T-cell (primary cell): ENCODE measurements at regions not wholly inside any gene's neighbourhood (a gene's known extent, or its start where the extent isn't known, plus 50 kb on each side); places are given as distances from the start of the nearest gene placed in this dataset.
"Not testable (repeated sequence)": the region's sequence is repeated elsewhere in the genome, so short reads cannot be mapped to it uniquely, and the experiment has no call there.

Experiments used
- ATAC-seq, 4 experiments: fragments of 200-7000 bp in 3 of 4; fragments of 150-1000 bp in 1 of 4; cut with Tn5 transposase; replicated peaks in 1 of 4; 1 replicate in 3 of 4; 2 replicates in 1 of 4; pipeline ENCODE4 v1.10.0; 2021; ENCODE audit warnings: moderate library complexity in 3 of 4, mild to moderate bottlenecking in 2 of 4, moderate number of reproducible peaks in 1 of 4
- CTCF ChIA-PET, 2 donors: fragments of 300-600 bp; sonication (Branson Sonifier 250); formaldehyde crosslinking; loops; one replicate each; lab custom pipeline; 2022; ENCODE audit warnings: antibody characterized with exemption in 2 of 2; lab: Charles Lee
- POLR2A ChIA-PET, 2 donors: fragments of 300-600 bp; sonication (Branson Sonifier 250); formaldehyde crosslinking; loops; one replicate each; lab custom pipeline; 2022; ENCODE audit warnings: antibody characterized with exemption in 2 of 2; lab: Charles Lee
- DNase-seq, 35 experiments: peaks; one replicate each; pipeline versions ENCODE4 v3.0.0 to v3.0.0-alpha.2; 2013 to 2023
- H3K27ac ChIP-seq: one replicate; pipeline ENCODE4 v1.5.1; 2013; ENCODE audit warnings: low read length
- H3K27me3 ChIP-seq, 2 experiments: replicated peaks in 1 of 2; 1 replicate in 1 of 2; 2 replicates in 1 of 2; pipeline versions ENCODE4 v1.6.1 to v1.7.0; 2013; ENCODE audit warnings: low read length in 1 of 2, mixed read lengths in 1 of 2; ENCODE audit not compliant: control insufficient read depth in 2 of 2, insufficient read depth in 2 of 2; ENCODE audit errors: extremely low read depth in 1 of 2
- H3K36me3 ChIP-seq, 2 donors: 1 replicate in 1 of 2; 2 replicates in 1 of 2; pipeline versions ENCODE4 v1.6.1 to v1.7.0; 2013; ENCODE audit warnings: low read length in 1 of 2; ENCODE audit not compliant: control insufficient read depth in 2 of 2, insufficient read depth in 1 of 2; ENCODE audit errors: extremely low read depth in 1 of 2
- H3K4me1 ChIP-seq, 2 experiments: 1 replicate in 1 of 2; 2 replicates in 1 of 2; pipeline versions ENCODE4 v1.6.1 to v1.7.0; 2013; ENCODE audit warnings: low read length in 2 of 2, mixed read lengths in 1 of 2; ENCODE audit not compliant: insufficient read depth in 2 of 2, control insufficient read depth in 1 of 2; ENCODE audit errors: extremely low read depth in 1 of 2
- H3K4me3 ChIP-seq, 2 donors: 1 replicate in 1 of 2; 2 replicates in 1 of 2; pipeline versions ENCODE4 v1.5.1 to v1.7.0; 2013; ENCODE audit warnings: mild to moderate bottlenecking in 2 of 2, low read length in 1 of 2, moderate library complexity in 1 of 2; ENCODE audit not compliant: control insufficient read depth in 1 of 2; ENCODE audit errors: extremely low read depth in 1 of 2
- H3K9me3 ChIP-seq: 2 replicates; pipeline ENCODE4 v1.7.0; 2013
- H3K27ac Mint-ChIP-seq, 2 donors: one replicate each; pipeline ENCODE4 v1.8.0; 2020 to 2021; ENCODE audit warnings: mild to moderate bottlenecking in 2 of 2, mixed read lengths in 2 of 2
- H3K27me3 Mint-ChIP-seq, 2 donors: one replicate each; pipeline ENCODE4 v1.8.0; 2021 to 2022; ENCODE audit warnings: mixed read lengths in 2 of 2
- H3K36me3 Mint-ChIP-seq: one replicate; pipeline ENCODE4 v1.8.0; 2021; ENCODE audit warnings: mixed read lengths
- H3K4me1 Mint-ChIP-seq, 3 donors: one replicate each; pipeline ENCODE4 v1.8.0; 2020 to 2022; ENCODE audit warnings: mixed read lengths in 3 of 3, mild to moderate bottlenecking in 1 of 3
- H3K4me3 Mint-ChIP-seq, 3 donors: one replicate each; pipeline ENCODE4 v1.8.0; 2020 to 2022; ENCODE audit warnings: mild to moderate bottlenecking in 3 of 3, mixed read lengths in 3 of 3, moderate library complexity in 3 of 3
- H3K9me3 Mint-ChIP-seq, 3 donors: one replicate each; pipeline ENCODE4 v1.8.0; 2020 to 2022; ENCODE audit warnings: mixed read lengths in 3 of 3
- WGBS: methylation state at CpG from one replicate; pipeline ENCODE4 v1.1.5; 2013; ENCODE audit warnings: missing lambda C conversion rate; ENCODE audit not compliant: insufficient coverage; 5-methylcytosine and 5-hydroxymethylcytosine counted together

- Mint-ChIP-seq H3K36me3 (no peaks in the 10 kb centered on the region), H3K4me1 (no peaks in the 10 kb centered on the region), H3K27ac (no peak overlapping the region), H3K27me3 (peaks cover 2 to 14% of the 10 kb centered on the region in 2 donors), H3K9me3 (no peaks in the 10 kb centered on the region), H3K4me3 (no peak overlapping the region)
- no peak for DNase-seq
- no peaks in the 10 kb centered on the region for H3K36me3 ChIP-seq
- H3K4me3 ChIP-seq, result no peak overlapping the region
- POLR2A ChIA-PET, result no interaction called here
- peaks cover 0 to 4% of the 10 kb centered on the region in 2 experiments for H3K27me3 ChIP-seq
- WGBS, result 83% methylated on average over 14 of the region's 24 CpGs
- ATAC-seq, result no peak
- H3K9me3 ChIP-seq, result no peaks in the 10 kb centered on the region
- H3K4me1 ChIP-seq, result no peaks in the 10 kb centered on the region
- no peak overlapping the region for H3K27ac ChIP-seq
- CTCF ChIA-PET, result interaction anchor here in 1 of 2 donors (0.6 kb wide), 1 partner anchor 12 kb away, joined by 3 read pairs; no protein-coding TSS in a partner anchor
Observed at GRCh38 chr2:131835621-131836091, 308.0 kb downstream of the CCDC74A start.

- H3K9me3 Mint-ChIP-seq, H3K27ac ChIP-seq, H3K27ac Mint-ChIP-seq, H3K9me3 ChIP-seq, ATAC-seq, H3K4me3 ChIP-seq, H3K36me3 ChIP-seq, H3K4me3 Mint-ChIP-seq, H3K27me3 ChIP-seq, H3K4me1 ChIP-seq, H3K36me3 Mint-ChIP-seq, POLR2A ChIA-PET, H3K4me1 Mint-ChIP-seq, DNase-seq: not testable (repeated sequence)
- H3K27me3 Mint-ChIP-seq, result peaks cover 2 to 14% of the 10 kb centered on the region in 2 donors
- CTCF ChIA-PET, result interaction anchor here in 1 of 2 donors (0.6 kb wide), 1 partner anchor 11 kb away, joined by 3 read pairs; no protein-coding TSS in a partner anchor
- 94% methylated on average over 6 of the region's 11 CpGs for WGBS
Observed at GRCh38 chr2:131836116-131836515, 308.4 kb downstream of the CCDC74A start.

DNA sequence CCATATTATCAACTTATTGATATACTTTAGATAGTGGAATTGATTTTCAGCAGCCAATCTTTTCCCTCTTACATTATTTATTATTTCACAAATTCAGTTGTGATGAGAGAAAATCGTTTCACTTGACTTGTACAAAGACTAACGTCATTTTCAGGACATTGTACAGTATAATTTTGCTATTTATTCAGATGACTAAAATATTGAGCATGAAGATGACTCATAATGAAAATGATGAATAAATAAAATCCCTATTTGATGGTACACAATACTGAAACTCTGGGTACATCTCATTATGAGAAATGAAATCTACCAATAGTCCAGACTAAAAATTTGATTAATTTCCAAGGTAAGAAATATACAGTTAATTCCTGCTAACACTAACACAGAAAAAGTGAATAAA is 316.4 kb downstream of the CCDC74A start:
- ATAC-seq, H3K36me3 Mint-ChIP-seq, H3K27me3 Mint-ChIP-seq, H3K4me3 ChIP-seq, H3K4me1 ChIP-seq, POLR2A ChIA-PET, H3K4me3 Mint-ChIP-seq, H3K9me3 Mint-ChIP-seq, H3K4me1 Mint-ChIP-seq, H3K27me3 ChIP-seq, H3K27ac ChIP-seq, CTCF ChIA-PET, DNase-seq, H3K27ac Mint-ChIP-seq, H3K36me3 ChIP-seq, H3K9me3 ChIP-seq: not testable (repeated sequence)
- no CpG with 5 or more reads among the region's 2 CpGs for WGBS

DNA sequence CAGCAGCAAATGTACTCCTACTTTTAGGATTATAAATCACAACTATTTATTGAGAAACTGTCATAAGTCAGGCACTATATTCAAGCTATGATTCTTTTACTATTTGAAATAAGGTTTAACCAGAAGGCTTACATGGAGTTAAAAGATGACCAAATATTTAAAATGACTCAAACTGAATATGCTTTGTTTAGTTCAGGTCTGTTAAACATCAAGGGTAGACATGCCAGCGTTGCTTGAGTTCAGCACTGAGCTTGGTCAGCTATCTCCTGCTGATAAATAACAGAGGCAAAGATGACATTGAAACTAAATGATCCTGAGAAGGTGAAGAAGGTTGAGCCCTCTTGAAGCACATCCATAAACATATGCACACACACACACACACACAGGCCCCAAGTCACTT is 305.6 kb downstream of the ANKRD30BL start:
- POLR2A ChIA-PET, ATAC-seq, H3K27ac Mint-ChIP-seq, H3K27ac ChIP-seq, CTCF ChIA-PET, H3K27me3 Mint-ChIP-seq, H3K9me3 Mint-ChIP-seq, H3K4me1 ChIP-seq, H3K4me3 ChIP-seq, H3K27me3 ChIP-seq, H3K36me3 Mint-ChIP-seq, H3K9me3 ChIP-seq, H3K4me3 Mint-ChIP-seq, H3K36me3 ChIP-seq, H3K4me1 Mint-ChIP-seq, DNase-seq: not testable (repeated sequence)
- WGBS, result no CpG with 5 or more reads among the region's 1 CpG

DNA sequence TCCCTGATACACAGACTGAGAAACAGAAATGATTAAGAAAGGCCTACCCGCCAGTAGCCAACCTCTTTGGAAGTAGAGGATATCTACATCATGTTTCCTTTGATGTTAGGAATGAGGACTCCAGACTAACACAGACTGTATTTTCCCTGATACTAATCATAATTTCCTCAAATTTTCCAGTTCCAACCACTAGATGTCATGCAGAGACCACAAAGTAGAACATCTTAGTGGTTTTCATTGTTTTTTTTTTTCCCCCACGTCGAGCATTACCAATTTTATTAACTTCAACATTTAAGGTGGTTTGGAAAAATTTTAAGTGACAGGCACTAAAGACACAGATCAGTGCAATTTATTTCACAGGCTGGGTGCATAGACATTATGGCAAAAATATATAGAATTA is 303.6 kb downstream of the ANKRD30BL start:
- H3K27me3 ChIP-seq, H3K4me3 Mint-ChIP-seq, H3K27ac ChIP-seq, H3K36me3 Mint-ChIP-seq, H3K9me3 ChIP-seq, H3K4me1 ChIP-seq, ATAC-seq, H3K27me3 Mint-ChIP-seq, H3K27ac Mint-ChIP-seq, H3K36me3 ChIP-seq, H3K4me3 ChIP-seq, H3K9me3 Mint-ChIP-seq, H3K4me1 Mint-ChIP-seq, POLR2A ChIA-PET, CTCF ChIA-PET, DNase-seq: not testable (repeated sequence)
- no CpG with 5 or more reads among the region's 3 CpGs for WGBS
